ENCODE measurements at regions not wholly inside any gene's neighbourhood (a gene's known extent, or its start where the extent isn't known, plus 50 kb on each side); places are given as distances from the start of the nearest gene placed in this dataset.

GRCh38 chr4:35105486-35105885 lies 1138.8 kb downstream of the ARAP2 start:
- DNase-seq: no peak
- H3K36me3 ChIP-seq (ENCODE audit: insufficient read depth, low read length): no peaks in the 10 kb centered on the region
- no peak overlapping the region for H3K27ac ChIP-seq (ENCODE audit: low read depth, low read length)
- Mint-ChIP-seq H3K4me3 (no peak overlapping the region), H3K4me1 (no peaks in the 10 kb centered on the region), H3K27ac (no peak overlapping the region), H3K27me3 (no peaks in the 10 kb centered on the region), H3K36me3 (no peaks in the 10 kb centered on the region), H3K9me3 (peaks cover 0 to 13% (median 3%) of the 10 kb centered on the region in 8 donors)
- H3K4me1 ChIP-seq (ENCODE audit: insufficient read depth, low read length): no peaks in the 10 kb centered on the region
- intact Hi-C loops (cut with micrococcal nuclease): no loop called here
- H3K27me3 ChIP-seq (ENCODE audit: insufficient read depth, low read length): no peaks in the 10 kb centered on the region
- H3K4me3 ChIP-seq (ENCODE audit: low read length in 2 of 2): no peak overlapping the region
- ChIA-PET POLR2A (ENCODE audit: partially characterized antibody) (no interaction called here), CTCF (ENCODE audit: partially characterized antibody) (no interaction called here)
- no peaks in the 10 kb centered on the region for H3K9me3 ChIP-seq (ENCODE audit: control insufficient read depth in 1 of 2, low read length in 2 of 2)

- Mint-ChIP-seq H3K36me3 (no peaks in the 10 kb centered on the region), H3K27ac (no peak overlapping the region), H3K4me3 (no peak overlapping the region), H3K27me3 (no peaks in the 10 kb centered on the region), H3K9me3 (peaks cover 0 to 12% (median 3%) of the 10 kb centered on the region in 8 donors), H3K4me1 (no peaks in the 10 kb centered on the region)
- no peak for DNase-seq
- Histone ChIP-seq H3K36me3 (ENCODE audit: insufficient read depth, low read length) (no peaks in the 10 kb centered on the region), H3K9me3 (ENCODE audit: control insufficient read depth in 1 of 2, low read length in 2 of 2) (no peaks in the 10 kb centered on the region), H3K27me3 (ENCODE audit: insufficient read depth, low read length) (no peaks in the 10 kb centered on the region), H3K4me3 (ENCODE audit: low read length in 2 of 2) (no peak overlapping the region), H3K4me1 (ENCODE audit: insufficient read depth, low read length) (no peaks in the 10 kb centered on the region), H3K27ac (ENCODE audit: low read depth, low read length) (no peak overlapping the region)
- intact Hi-C loops (cut with micrococcal nuclease): no loop called here
- ChIA-PET POLR2A (ENCODE audit: partially characterized antibody) (no interaction called here), CTCF (ENCODE audit: partially characterized antibody) (no interaction called here)
Measured at GRCh38 chr4:35106091-35106734, 1138.1 kb downstream of the ARAP2 start.

- DNase-seq: no peak
- Mint-ChIP-seq H3K9me3 (peaks cover 0 to 7% (median 0%) of the 10 kb centered on the region in 8 donors), H3K27me3 (no peaks in the 10 kb centered on the region), H3K36me3 (no peaks in the 10 kb centered on the region), H3K4me3 (no peak overlapping the region), H3K4me1 (no peaks in the 10 kb centered on the region), H3K27ac (no peak overlapping the region)
- H3K36me3 ChIP-seq (ENCODE audit: insufficient read depth, low read length): no peaks in the 10 kb centered on the region
- POLR2A ChIA-PET (ENCODE audit: partially characterized antibody): no interaction called here
- H3K9me3 ChIP-seq (ENCODE audit: control insufficient read depth in 1 of 2, low read length in 2 of 2): no peaks in the 10 kb centered on the region
- CTCF ChIA-PET (ENCODE audit: partially characterized antibody): no interaction called here
- H3K27ac ChIP-seq (ENCODE audit: low read depth, low read length): no peak overlapping the region
- intact Hi-C loops (cut with micrococcal nuclease): no loop called here
- no peaks in the 10 kb centered on the region for H3K27me3 ChIP-seq (ENCODE audit: insufficient read depth, low read length)
- H3K4me3 ChIP-seq (ENCODE audit: low read length in 2 of 2): no peak overlapping the region
- H3K4me1 ChIP-seq (ENCODE audit: insufficient read depth, low read length): no peaks in the 10 kb centered on the region
Measured at GRCh38 chr4:35124106-35124505, 1120.2 kb downstream of the ARAP2 start.

DNA sequence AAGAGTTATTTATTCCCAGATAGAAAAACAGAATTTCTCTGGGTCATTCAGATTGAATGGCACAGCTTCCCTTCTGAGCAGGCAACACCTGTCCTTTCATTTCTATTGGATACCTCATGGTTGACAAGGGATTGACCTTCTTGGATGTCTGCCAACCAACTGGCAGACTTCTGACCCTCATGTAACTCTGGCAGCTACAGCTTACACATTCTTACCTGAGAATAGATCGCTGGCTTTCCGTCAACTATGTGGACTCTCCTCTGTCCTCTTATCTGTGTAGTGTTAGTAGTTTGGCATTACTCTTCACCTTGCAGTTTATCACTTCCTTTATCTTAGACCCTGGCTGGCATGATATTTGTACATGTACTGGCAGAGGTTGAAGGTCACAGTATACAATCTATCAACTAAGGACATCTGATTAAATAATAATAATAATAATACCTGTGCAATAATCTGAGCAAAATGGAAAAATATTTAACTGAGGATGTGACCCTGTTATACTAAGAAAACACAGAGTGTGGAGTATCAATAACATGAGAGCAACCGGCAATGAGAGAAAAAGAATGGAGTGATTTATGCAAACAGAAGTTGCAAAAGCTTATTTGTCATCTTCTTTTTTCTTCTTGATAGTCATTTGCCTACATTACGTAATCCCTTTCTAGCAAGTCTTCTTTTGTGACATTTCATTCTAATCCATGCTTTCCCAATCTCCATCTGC lies 1118.2 kb downstream of the ARAP2 start:
- CTCF ChIA-PET (ENCODE audit: partially characterized antibody): no interaction called here
- Histone ChIP-seq H3K9me3 (ENCODE audit: control insufficient read depth in 1 of 2, low read length in 2 of 2) (no peaks in the 10 kb centered on the region), H3K4me1 (ENCODE audit: insufficient read depth, low read length) (no peaks in the 10 kb centered on the region), H3K27me3 (ENCODE audit: insufficient read depth, low read length) (no peaks in the 10 kb centered on the region), H3K4me3 (ENCODE audit: low read length in 2 of 2) (no peak overlapping the region), H3K36me3 (ENCODE audit: insufficient read depth, low read length) (no peaks in the 10 kb centered on the region), H3K27ac (ENCODE audit: low read depth, low read length) (no peak overlapping the region)
- H3K27ac Mint-ChIP-seq: no peak overlapping the region
- H3K9me3 Mint-ChIP-seq: peaks cover 0 to 8% (median 0%) of the 10 kb centered on the region in 8 donors
- no peak for DNase-seq
- no peaks in the 10 kb centered on the region for H3K27me3 Mint-ChIP-seq
- no peak overlapping the region for H3K4me3 Mint-ChIP-seq
- intact Hi-C loops (cut with micrococcal nuclease): no loop called here
- POLR2A ChIA-PET (ENCODE audit: partially characterized antibody): no interaction called here
- H3K36me3 Mint-ChIP-seq: no peaks in the 10 kb centered on the region
- H3K4me1 Mint-ChIP-seq: no peaks in the 10 kb centered on the region

- no peaks in the 10 kb centered on the region for H3K9me3 ChIP-seq (ENCODE audit: control insufficient read depth in 1 of 2, low read length in 2 of 2)
- H3K36me3 ChIP-seq (ENCODE audit: insufficient read depth, low read length): no peaks in the 10 kb centered on the region
- POLR2A ChIA-PET (ENCODE audit: partially characterized antibody): no interaction called here
- H3K27ac Mint-ChIP-seq: no peak overlapping the region
- no peak overlapping the region for H3K27ac ChIP-seq (ENCODE audit: low read depth, low read length)
- no peaks in the 10 kb centered on the region for H3K36me3 Mint-ChIP-seq
- H3K9me3 Mint-ChIP-seq: peaks cover 0 to 14% (median 4%) of the 10 kb centered on the region in 8 donors
- intact Hi-C loops (cut with micrococcal nuclease): no loop called here
- H3K4me3 Mint-ChIP-seq: no peak overlapping the region
- CTCF ChIA-PET (ENCODE audit: partially characterized antibody): no interaction called here
- H3K4me1 ChIP-seq (ENCODE audit: insufficient read depth, low read length): no peaks in the 10 kb centered on the region
- H3K4me1 Mint-ChIP-seq: no peaks in the 10 kb centered on the region
- no peaks in the 10 kb centered on the region for H3K27me3 Mint-ChIP-seq
- H3K27me3 ChIP-seq (ENCODE audit: insufficient read depth, low read length): no peaks in the 10 kb centered on the region
- DNase-seq: no peak
- no peak overlapping the region for H3K4me3 ChIP-seq (ENCODE audit: low read length in 2 of 2)
Measured at GRCh38 chr4:35138449-35138848, 1105.9 kb downstream of the ARAP2 start.

GRCh38 chr4:35147761-35148160 lies 1096.6 kb downstream of the ARAP2 start:
- ChIA-PET CTCF (ENCODE audit: partially characterized antibody) (no interaction called here), POLR2A (ENCODE audit: partially characterized antibody) (no interaction called here)
- peaks cover 0 to 15% (median 9%) of the 10 kb centered on the region in 8 donors for H3K9me3 Mint-ChIP-seq
- H3K4me1 ChIP-seq (ENCODE audit: insufficient read depth, low read length): no peaks in the 10 kb centered on the region
- no peaks in the 10 kb centered on the region for H3K27me3 Mint-ChIP-seq
- no peak for DNase-seq
- H3K36me3 ChIP-seq (ENCODE audit: insufficient read depth, low read length): no peaks in the 10 kb centered on the region
- H3K4me3 ChIP-seq (ENCODE audit: low read length in 2 of 2): no peak overlapping the region
- intact Hi-C loops (cut with micrococcal nuclease): no loop called here
- H3K9me3 ChIP-seq (ENCODE audit: control insufficient read depth in 1 of 2, low read length in 2 of 2): no peaks in the 10 kb centered on the region
- no peak overlapping the region for H3K27ac ChIP-seq (ENCODE audit: low read depth, low read length)
- H3K4me3 Mint-ChIP-seq: no peak overlapping the region
- H3K27me3 ChIP-seq (ENCODE audit: insufficient read depth, low read length): no peaks in the 10 kb centered on the region
- H3K27ac Mint-ChIP-seq: no peak overlapping the region
- H3K36me3 Mint-ChIP-seq: no peaks in the 10 kb centered on the region
- H3K4me1 Mint-ChIP-seq: no peaks in the 10 kb centered on the region

DNA sequence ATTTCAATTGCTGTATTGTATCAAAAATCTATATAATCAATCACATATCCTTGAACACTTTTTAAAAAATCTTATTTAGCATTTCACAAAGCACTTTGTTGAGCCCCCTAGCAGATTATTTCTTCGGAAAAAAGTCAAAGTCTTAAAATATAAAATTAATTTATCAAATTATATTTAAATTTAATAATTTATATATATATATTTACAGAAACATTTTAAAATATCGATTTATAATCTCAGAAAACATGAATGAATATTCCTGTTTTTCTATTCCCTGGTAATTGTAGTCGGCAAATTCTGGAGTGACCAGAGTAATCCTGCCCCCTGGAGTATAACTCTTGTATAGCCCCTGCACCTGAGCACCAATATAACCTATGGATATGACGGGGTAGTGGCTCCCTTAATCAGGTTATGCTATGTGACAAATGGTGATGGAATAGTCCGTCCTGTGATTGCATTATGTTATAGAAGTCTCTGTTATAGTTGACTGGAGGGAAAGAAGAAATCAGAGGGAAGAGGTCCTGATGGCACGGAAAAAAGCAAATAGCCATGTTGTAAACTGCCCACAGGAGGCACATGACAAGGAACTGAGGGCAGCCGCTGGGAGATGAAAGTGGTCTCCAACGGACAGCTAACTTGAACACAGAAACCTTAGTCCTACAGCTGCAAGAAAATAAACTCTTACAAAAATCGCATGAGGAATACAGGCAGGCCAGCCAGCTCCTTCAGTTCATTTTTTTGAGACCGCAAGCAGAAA lies 1092.3 kb downstream of the ARAP2 start:
- H3K27me3 Mint-ChIP-seq: no peaks in the 10 kb centered on the region
- DNase-seq: no peak
- no peaks in the 10 kb centered on the region for H3K4me1 ChIP-seq (ENCODE audit: insufficient read depth, low read length)
- no peak overlapping the region for H3K27ac ChIP-seq (ENCODE audit: low read depth, low read length)
- no peak overlapping the region for H3K4me3 ChIP-seq (ENCODE audit: low read length in 2 of 2)
- no peak overlapping the region for H3K4me3 Mint-ChIP-seq
- peaks cover 0 to 9% (median 2%) of the 10 kb centered on the region in 8 donors for H3K9me3 Mint-ChIP-seq
- H3K36me3 ChIP-seq (ENCODE audit: insufficient read depth, low read length): no peaks in the 10 kb centered on the region
- ChIA-PET CTCF (ENCODE audit: partially characterized antibody) (interaction anchor here (0.6 kb wide), 1 partner anchor 496 kb away, joined by 3 read pairs; no protein-coding TSS in a partner anchor), POLR2A (ENCODE audit: partially characterized antibody) (no interaction called here)
- no peaks in the 10 kb centered on the region for H3K36me3 Mint-ChIP-seq
- H3K9me3 ChIP-seq (ENCODE audit: control insufficient read depth in 1 of 2, low read length in 2 of 2): no peaks in the 10 kb centered on the region
- no peaks in the 10 kb centered on the region for H3K27me3 ChIP-seq (ENCODE audit: insufficient read depth, low read length)
- intact Hi-C loops (cut with micrococcal nuclease): no loop called here
- no peaks in the 10 kb centered on the region for H3K4me1 Mint-ChIP-seq
- no peak overlapping the region for H3K27ac Mint-ChIP-seq
